K562 (cell line): ENCODE measurements at regions not wholly inside any gene's neighbourhood (a gene's known extent, or its start where the extent isn't known, plus 50 kb on each side); places are given as distances from the start of the nearest gene placed in this dataset.

Experiments used
- ATAC-seq: fragments of 200-7000 bp; cut with Tn5 transposase; 3 replicates; pipeline ENCODE4 v1.9.1; 2020; ENCODE audit warnings: moderate library complexity
- BruUV-seq: library from RNA; stranded (reverse); fragments of 400-500 nt; replicated peaks from 2 replicates; lab custom pipeline; 2021; lab: Mats Ljungman, UMichigan
- CTCF ChIA-PET: fragments of 300-600 bp; formaldehyde crosslinking; extraction: SDS; loops from one replicate; lab custom pipeline; 2021; ENCODE audit warnings: low intra/inter-chr PET ratio; lab: Yijun Ruan, JAX
- POLR2A ChIA-PET: fragments of 300-600, 350-650 bp; sonication (Branson Sonifier 250); formaldehyde crosslinking; extraction: SDS; loops from one replicate; lab custom pipeline; 2021; ENCODE audit warnings: antibody characterized with exemption, inconsistent platforms; lab: Yijun Ruan, JAX
- DNase-seq, 4 experiments: peaks; one replicate each; pipeline versions ENCODE4 v3.0.0 to v3.0.0-alpha.2; 2011 to 2018; ENCODE audit warnings: low spot score in 3 of 4, mixed read lengths in 3 of 4; ENCODE audit errors: extremely low read depth in 1 of 4
- FAIRE-seq: peaks from 2 replicates; lab custom pipeline; 2011; peaks lifted over from hg19 to GRCh38; lab: Jason Lieb, UNC
- H2AFZ ChIP-seq: 2 replicates; pipeline ENCODE4 v1.6.0; 2011; ENCODE audit warnings: low read depth, low read length, control low read depth, inconsistent platforms
- H3K27ac ChIP-seq: fragments of 200-600 bp; 3 replicates; pipeline ENCODE4 v1.8.0; 2011; ENCODE audit warnings: low read depth, mild to moderate bottlenecking, control low read depth, inconsistent platforms, low read length, moderate library complexity, mixed read lengths; ENCODE audit errors: extremely low read depth
- H3K27me3 ChIP-seq, 2 experiments: fragments of 300-600 bp in 1 of 2; 2 replicates in 1 of 2; 3 replicates in 1 of 2; pipeline versions ENCODE4 v1.6.0 to v1.8.0; 2011; ENCODE audit warnings: inconsistent platforms in 2 of 2, low read length in 2 of 2, mild to moderate bottlenecking in 1 of 2, mixed read lengths in 1 of 2, moderate library complexity in 1 of 2; ENCODE audit not compliant: control insufficient read depth in 2 of 2, insufficient read depth in 2 of 2
- H3K36me3 ChIP-seq: fragments of 300-600 bp; 3 replicates; pipeline ENCODE4 v1.8.0; 2011; ENCODE audit warnings: mild to moderate bottlenecking, low read length, inconsistent platforms; ENCODE audit not compliant: control insufficient read depth, insufficient read depth
- H3K4me1 ChIP-seq, 2 experiments: fragments of 200-600 bp in 1 of 2; replicated peaks in 1 of 2; 2 replicates in 1 of 2; 3 replicates in 1 of 2; pipeline versions ENCODE4 v1.5.1 to v1.8.0; 2011; ENCODE audit warnings: inconsistent platforms in 2 of 2, low read length in 2 of 2, mild to moderate bottlenecking in 1 of 2, mixed read lengths in 1 of 2, moderate library complexity in 1 of 2; ENCODE audit not compliant: control insufficient read depth in 2 of 2, insufficient read depth in 2 of 2
- H3K4me2 ChIP-seq: 2 replicates; pipeline ENCODE4 v1.6.1; 2011; ENCODE audit warnings: low read length, control low read depth, inconsistent platforms, mixed read lengths; ENCODE audit not compliant: insufficient read depth
- H3K4me3 ChIP-seq: fragments of 200-600 bp; sonication (generic), shearing (Covaris generic); 2 replicates; pipeline ENCODE4 v1.5.1; 2016; ENCODE audit warnings: control low read depth, inconsistent platforms
- H3K79me2 ChIP-seq: fragments of 200-600 bp; 3 replicates; pipeline ENCODE4 v1.8.0; 2011; ENCODE audit warnings: low read length, inconsistent platforms; ENCODE audit not compliant: control insufficient read depth, insufficient read depth
- H3K9ac ChIP-seq, 2 experiments: 2 replicates each; pipeline versions ENCODE4 v1.6.0 to v1.6.1; 2011; ENCODE audit warnings: low read depth in 2 of 2, low read length in 2 of 2, control low read depth in 1 of 2, inconsistent platforms in 1 of 2, mild to moderate bottlenecking in 1 of 2, mixed read lengths in 1 of 2; ENCODE audit not compliant: insufficient read depth in 1 of 2
- H3K9me1 ChIP-seq: one replicate; pipeline ENCODE4 v1.6.0; 2011; ENCODE audit warnings: inconsistent platforms, mild to moderate bottlenecking, low read length, moderate library complexity; ENCODE audit not compliant: control insufficient read depth, insufficient read depth
- H3K9me3 ChIP-seq: replicated peaks from 2 replicates; pipeline ENCODE4 v1.5.1; 2011; ENCODE audit warnings: low read depth, low read length, inconsistent platforms; ENCODE audit not compliant: control insufficient read depth, insufficient read depth
- H4K20me1 ChIP-seq: replicated peaks from 2 replicates; pipeline ENCODE4 v1.6.1; 2011; ENCODE audit warnings: low read length, inconsistent platforms, mixed read lengths; ENCODE audit not compliant: control insufficient read depth, insufficient read depth
- NFE2L1 ChIP-seq: fragments of 450-650 bp; IDR thresholded peaks from 2 replicates; pipeline ENCODE4 v1.6.1; 2016; ENCODE audit warnings: missing genetic modification characterization, low read depth, mild to moderate bottlenecking, missing compliant biosample characterization, moderate library complexity, borderline replicate concordance
- SREBF1 ChIP-seq: fragments of 150-350 bp; IDR thresholded peaks from 2 replicates; pipeline ENCODE4 v1.6.1; 2014; ENCODE audit warnings: antibody characterized with exemption, low read depth, low read length, borderline replicate concordance
- ZNF592 ChIP-seq: fragments of 450-650 bp; IDR thresholded peaks from 2 replicates; pipeline ENCODE4 v1.6.1; 2017; ENCODE audit warnings: antibody characterized with exemption, mild to moderate bottlenecking
- WGBS: fragments of 100-300 bp; shearing (Covaris generic); methylation state at CpG from one replicate; pipeline ENCODE4 v1.1.6; 2016; ENCODE audit warnings: low coverage, mixed read lengths; ENCODE audit not compliant: insufficient coverage; ENCODE audit errors: missing lambda C conversion rate; 5-methylcytosine and 5-hydroxymethylcytosine counted together
- in situ Hi-C: fragments of 300-500 bp; cut with MboI; formaldehyde crosslinking; loops from 4 replicates; pipeline ENCODE4 v1.15.0; 2018; ENCODE audit warnings: inconsistent platforms, mixed read lengths
- intact Hi-C: fragments of 100-400 bp; cut with micrococcal nuclease; formaldehyde crosslinking; loops from 2 replicates; pipeline ENCODE4 v1.14.2; 2022

- no peaks in the 10 kb centered on the region for H3K9me1 ChIP-seq
- H3K27ac ChIP-seq = no peak overlapping the region
- no peaks in the 10 kb centered on the region for H3K4me1 ChIP-seq
- ATAC-seq (no peak), FAIRE-seq (no peak), DNase-seq (no peak)
- intact Hi-C loops = no loop called here
- POLR2A ChIA-PET = no interaction called here
- no peaks in the 10 kb centered on the region for H4K20me1 ChIP-seq
- H3K79me2 ChIP-seq = no peaks in the 10 kb centered on the region
- H3K4me2 ChIP-seq = no peak overlapping the region
- no peak overlapping the region for H3K4me3 ChIP-seq
- CTCF ChIA-PET = no interaction called here
- TF ChIP-seq SREBF1 (no peak), NFE2L1 (no peak), ZNF592 (no peak)
- no peaks in the 10 kb centered on the region for H3K9me3 ChIP-seq
- BruUV-seq = no TSS peak
- 0% methylated on average over 4 of the region's 4 CpGs for WGBS
- no peaks in the 10 kb centered on the region for H3K27me3 ChIP-seq
- H3K36me3 ChIP-seq = no peaks in the 10 kb centered on the region
- H2AFZ ChIP-seq = no peak overlapping the region
- in situ Hi-C loops = no loop called here
- no peak overlapping the region for H3K9ac ChIP-seq
These were observed 958.8 kb downstream of the PCDH18 start for GRCh38 chr4:136573460-136573859.
